Ishikawa (cell line): ENCODE measurements at regions not wholly inside any gene's neighbourhood (a gene's known extent, or its start where the extent isn't known, plus 50 kb on each side); places are given as distances from the start of the nearest gene placed in this dataset.

ENCODE experiments used
- CEBPB ChIP-seq: IDR thresholded peaks from 2 replicates; pipeline ENCODE4 v1.6.1; 2012
- CREB1 ChIP-seq: IDR thresholded peaks from 2 replicates; pipeline ENCODE4 v1.6.1; 2012; ENCODE audit warnings: low read depth
- EGR1 ChIP-seq: IDR thresholded peaks from 2 replicates; pipeline ENCODE4 v1.6.1; 2012
- EP300 ChIP-seq: IDR thresholded peaks from 2 replicates; pipeline ENCODE4 v1.6.1; 2012; ENCODE audit warnings: borderline replicate concordance
- RAD21 ChIP-seq: IDR thresholded peaks from 2 replicates; pipeline ENCODE4 v1.6.1; 2012; ENCODE audit warnings: low read depth
- TAF1 ChIP-seq: IDR thresholded peaks from 2 replicates; pipeline ENCODE4 v1.6.1; 2012; ENCODE audit warnings: low read depth, mild to moderate bottlenecking
- TCF12 ChIP-seq: IDR thresholded peaks from 2 replicates; pipeline ENCODE4 v1.6.1; 2012; ENCODE audit warnings: low read depth
- TEAD4 ChIP-seq: IDR thresholded peaks from 2 replicates; pipeline ENCODE4 v1.6.1; 2012
- YY1 ChIP-seq: IDR thresholded peaks from 2 replicates; pipeline ENCODE4 v1.6.1; 2012; ENCODE audit warnings: low read depth
- TF ChIP-seq, protein P1 (sequence below): IDR thresholded peaks from 2 replicates; pipeline ENCODE4 v1.6.1; 2012
- TF ChIP-seq, protein P2 (sequence below): IDR thresholded peaks from 2 replicates; pipeline ENCODE4 v1.6.1; 2012; ENCODE audit warnings: low read depth, mild to moderate bottlenecking
- TF ChIP-seq, protein P3 (sequence below): IDR thresholded peaks from 2 replicates; pipeline ENCODE4 v1.6.1; 2012

DNA sequence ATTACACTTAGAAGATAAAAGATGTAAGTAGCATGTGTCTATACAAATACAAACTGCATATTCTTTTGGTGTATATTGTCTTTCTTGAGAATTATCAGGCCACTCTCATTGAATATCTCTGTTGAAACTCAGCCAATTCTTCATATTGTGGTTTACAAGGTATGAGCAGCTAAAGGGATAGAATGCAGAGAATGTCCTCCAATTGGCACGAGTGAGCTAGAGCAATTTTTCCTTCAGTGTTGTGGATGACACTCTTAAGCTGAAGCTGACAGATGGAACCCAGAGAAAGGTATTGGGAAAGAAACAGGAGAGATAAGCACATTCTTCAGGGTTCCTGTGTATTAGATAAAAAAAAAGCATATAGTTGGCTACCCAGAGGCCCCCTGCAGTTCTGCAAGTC, 453.1 kb downstream of the EPHA3 start:
- TF ChIP-seq CEBPB = no peak
- TF ChIP-seq TAF1 = no peak
- no peak for TF ChIP-seq EP300
- no peak for TF ChIP-seq TCF12
- peak; percentile 78 for TF ChIP-seq TEAD4
- TF ChIP-seq EGR1 = no peak
- TF ChIP-seq RAD21 = no peak
- TF ChIP-seq, protein P1, sequence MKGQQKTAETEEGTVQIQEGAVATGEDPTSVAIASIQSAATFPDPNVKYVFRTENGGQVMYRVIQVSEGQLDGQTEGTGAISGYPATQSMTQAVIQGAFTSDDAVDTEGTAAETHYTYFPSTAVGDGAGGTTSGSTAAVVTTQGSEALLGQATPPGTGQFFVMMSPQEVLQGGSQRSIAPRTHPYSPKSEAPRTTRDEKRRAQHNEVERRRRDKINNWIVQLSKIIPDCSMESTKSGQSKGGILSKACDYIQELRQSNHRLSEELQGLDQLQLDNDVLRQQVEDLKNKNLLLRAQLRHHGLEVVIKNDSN = no peak
- no peak for TF ChIP-seq CREB1
- TF ChIP-seq, protein P2, sequence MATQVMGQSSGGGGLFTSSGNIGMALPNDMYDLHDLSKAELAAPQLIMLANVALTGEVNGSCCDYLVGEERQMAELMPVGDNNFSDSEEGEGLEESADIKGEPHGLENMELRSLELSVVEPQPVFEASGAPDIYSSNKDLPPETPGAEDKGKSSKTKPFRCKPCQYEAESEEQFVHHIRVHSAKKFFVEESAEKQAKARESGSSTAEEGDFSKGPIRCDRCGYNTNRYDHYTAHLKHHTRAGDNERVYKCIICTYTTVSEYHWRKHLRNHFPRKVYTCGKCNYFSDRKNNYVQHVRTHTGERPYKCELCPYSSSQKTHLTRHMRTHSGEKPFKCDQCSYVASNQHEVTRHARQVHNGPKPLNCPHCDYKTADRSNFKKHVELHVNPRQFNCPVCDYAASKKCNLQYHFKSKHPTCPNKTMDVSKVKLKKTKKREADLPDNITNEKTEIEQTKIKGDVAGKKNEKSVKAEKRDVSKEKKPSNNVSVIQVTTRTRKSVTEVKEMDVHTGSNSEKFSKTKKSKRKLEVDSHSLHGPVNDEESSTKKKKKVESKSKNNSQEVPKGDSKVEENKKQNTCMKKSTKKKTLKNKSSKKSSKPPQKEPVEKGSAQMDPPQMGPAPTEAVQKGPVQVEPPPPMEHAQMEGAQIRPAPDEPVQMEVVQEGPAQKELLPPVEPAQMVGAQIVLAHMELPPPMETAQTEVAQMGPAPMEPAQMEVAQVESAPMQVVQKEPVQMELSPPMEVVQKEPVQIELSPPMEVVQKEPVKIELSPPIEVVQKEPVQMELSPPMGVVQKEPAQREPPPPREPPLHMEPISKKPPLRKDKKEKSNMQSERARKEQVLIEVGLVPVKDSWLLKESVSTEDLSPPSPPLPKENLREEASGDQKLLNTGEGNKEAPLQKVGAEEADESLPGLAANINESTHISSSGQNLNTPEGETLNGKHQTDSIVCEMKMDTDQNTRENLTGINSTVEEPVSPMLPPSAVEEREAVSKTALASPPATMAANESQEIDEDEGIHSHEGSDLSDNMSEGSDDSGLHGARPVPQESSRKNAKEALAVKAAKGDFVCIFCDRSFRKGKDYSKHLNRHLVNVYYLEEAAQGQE = no peak
- TF ChIP-seq YY1 = no peak
- TF ChIP-seq, protein P3, sequence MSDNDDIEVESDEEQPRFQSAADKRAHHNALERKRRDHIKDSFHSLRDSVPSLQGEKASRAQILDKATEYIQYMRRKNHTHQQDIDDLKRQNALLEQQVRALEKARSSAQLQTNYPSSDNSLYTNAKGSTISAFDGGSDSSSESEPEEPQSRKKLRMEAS = no peak
